SK-N-SH (cell line): ENCODE measurements at regions not wholly inside any gene's neighbourhood (a gene's known extent, or its start where the extent isn't known, plus 50 kb on each side); places are given as distances from the start of the nearest gene placed in this dataset.

ENCODE experiments used
- CTCF ChIA-PET: fragments of 300-600, 350-600 bp; formaldehyde crosslinking; extraction: SDS; loops from one replicate; lab custom pipeline; 2021; lab: Yijun Ruan, JAX
- POLR2A ChIA-PET: fragments of 350-600 bp; sonication (Branson Sonifier 250); formaldehyde crosslinking; extraction: SDS; loops from one replicate; lab custom pipeline; 2020; ENCODE audit warnings: antibody characterized with exemption, inconsistent platforms; lab: Yijun Ruan, JAX
- DNase-seq: peaks from one replicate; pipeline ENCODE4 v3.0.0; 2012
- H2AFZ ChIP-seq: fragments of 200-600 bp; sonication (generic); 2 replicates; pipeline ENCODE4 v1.8.1; 2016; ENCODE audit warnings: antibody characterized with exemption, mild to moderate bottlenecking, low read depth
- H3F3A ChIP-seq: fragments of 200-600 bp; sonication (generic); replicated peaks from 2 replicates; pipeline ENCODE3; 2016; ENCODE audit warnings: antibody characterized with exemption, mild to moderate bottlenecking; ENCODE audit not compliant: insufficient read depth
- H3K27ac ChIP-seq, 2 experiments: fragments of 200-500 bp in 1 of 2; fragments of 200-600 bp in 1 of 2; sonication (Bioruptor generic) in 1 of 2; sonication (generic), shearing (Covaris generic) in 1 of 2; 2 replicates each; pipeline versions ENCODE4 v1.5.1 to v1.6.1; 2014 to 2016; ENCODE audit warnings: low read depth in 2 of 2, inconsistent platforms in 1 of 2, low read length in 1 of 2, mild to moderate bottlenecking in 1 of 2, mixed read lengths in 1 of 2
- H3K27me3 ChIP-seq: fragments of 200-600 bp; sonication (generic), shearing (Covaris generic); 2 replicates; pipeline ENCODE4 v1.6.1; 2016; ENCODE audit warnings: mixed run types; ENCODE audit not compliant: insufficient read depth
- H3K36me3 ChIP-seq, 2 experiments: fragments of 200-500 bp in 1 of 2; fragments of 200-600 bp in 1 of 2; sonication (Bioruptor generic) in 1 of 2; sonication (generic) in 1 of 2; replicated peaks in 1 of 2; 2 replicates each; pipeline versions ENCODE3 to v1.5.1; 2014 to 2016; ENCODE audit warnings: low read length in 1 of 2, mild to moderate bottlenecking in 1 of 2; ENCODE audit not compliant: insufficient read depth in 2 of 2, control insufficient read depth in 1 of 2
- H3K4me1 ChIP-seq, 2 experiments: fragments of 200-500 bp in 1 of 2; fragments of 200-600 bp in 1 of 2; sonication (Bioruptor generic) in 1 of 2; sonication (generic), shearing (Covaris generic) in 1 of 2; 2 replicates each; pipeline versions ENCODE4 v1.5.1 to v1.6.1; 2014 to 2016; ENCODE audit warnings: low read depth in 1 of 2, low read length in 1 of 2, mixed run types in 1 of 2; ENCODE audit not compliant: insufficient read depth in 2 of 2, control insufficient read depth in 1 of 2
- H3K4me2 ChIP-seq: fragments of 200-600 bp; sonication (generic), shearing (Covaris generic); 2 replicates; pipeline ENCODE4 v1.6.1; 2017; ENCODE audit warnings: mixed run types
- H3K4me3 ChIP-seq, 2 experiments: fragments of 200-500 bp in 1 of 2; fragments of 200-600 bp in 1 of 2; sonication (Bioruptor generic) in 1 of 2; sonication (generic), shearing (Covaris generic) in 1 of 2; 2 replicates each; pipeline versions ENCODE4 v1.5.1 to v1.8.1; 2014 to 2016; ENCODE audit warnings: low read depth in 2 of 2, inconsistent platforms in 1 of 2, low read length in 1 of 2, mild to moderate bottlenecking in 1 of 2, mixed read lengths in 1 of 2, moderate library complexity in 1 of 2
- H3K79me2 ChIP-seq: fragments of 200-600 bp; sonication (generic); 2 replicates; pipeline ENCODE4 v1.8.1; 2017; ENCODE audit warnings: mild to moderate bottlenecking; ENCODE audit not compliant: insufficient read depth
- H3K9ac ChIP-seq: fragments of 200-600 bp; sonication (generic); 2 replicates; pipeline ENCODE4 v1.6.1; 2017; ENCODE audit warnings: mixed run types
- H3K9me2 ChIP-seq: fragments of 200-600 bp; sonication (generic); 2 replicates; pipeline ENCODE4 v1.6.1; 2017; ENCODE audit warnings: mixed run types
- H3K9me3 ChIP-seq: fragments of 200-600 bp; sonication (generic); 2 replicates; pipeline ENCODE4 v1.6.1; 2017; ENCODE audit warnings: mixed run types, mild to moderate bottlenecking, moderate library complexity
- H4K20me1 ChIP-seq: fragments of 200-600 bp; sonication (generic); 2 replicates; pipeline ENCODE4 v1.6.1; 2017; ENCODE audit warnings: mild to moderate bottlenecking, mixed run types; ENCODE audit not compliant: insufficient read depth
- CHD2 ChIP-seq: fragments of 150-350 bp; IDR thresholded peaks from 2 replicates; pipeline ENCODE4 v1.6.1; 2018; ENCODE audit warnings: low read length; ENCODE audit not compliant: partially characterized antibody
- ELF1 ChIP-seq: IDR thresholded peaks from 2 replicates; pipeline ENCODE4 v1.4.0; 2012
- EP300 ChIP-seq, 2 experiments: IDR thresholded peaks; 2 replicates each; pipeline versions ENCODE4 v1.4.0 to v1.6.1; 2012; ENCODE audit warnings: borderline replicate concordance in 1 of 2, low read depth in 1 of 2, low read length in 1 of 2
- EZH2phosphoT487 ChIP-seq: fragments of 200-600 bp; sonication (generic); IDR thresholded peaks from 2 replicates; pipeline ENCODE4 v1.6.1; 2017; ENCODE audit warnings: low read depth, mixed run types, mild to moderate bottlenecking, antibody characterized with exemption, moderate library complexity, borderline replicate concordance
- GABPA ChIP-seq: IDR thresholded peaks from 2 replicates; pipeline ENCODE4 v1.4.0; 2012; ENCODE audit warnings: low read depth, mild to moderate bottlenecking
- GATA2 ChIP-seq: sonication (generic); formaldehyde crosslinking; IDR thresholded peaks from 2 replicates; pipeline ENCODE4 v1.5.0; 2020; ENCODE audit warnings: mild to moderate bottlenecking, missing genetic modification reagents
- RAD21 ChIP-seq: IDR thresholded peaks from 2 replicates; pipeline ENCODE4 v1.6.1; 2012; ENCODE audit warnings: mild to moderate bottlenecking, low read length
- RCOR1 ChIP-seq: fragments of 150-350 bp; IDR thresholded peaks from 2 replicates; pipeline ENCODE4 v1.6.1; 2017; ENCODE audit warnings: antibody characterized with exemption, low read length
- REST ChIP-seq: IDR thresholded peaks from 2 replicates; pipeline ENCODE4 v1.6.1; 2012; ENCODE audit warnings: mild to moderate bottlenecking, low read depth, low read length, moderate library complexity
- RFX5 ChIP-seq: IDR thresholded peaks from 2 replicates; pipeline ENCODE4 v1.6.1; 2012; ENCODE audit warnings: mild to moderate bottlenecking, improper control_type of control experiment, low read length
- TCF12 ChIP-seq: IDR thresholded peaks from 2 replicates; pipeline ENCODE4 v1.4.0; 2012
- USF2 ChIP-seq: fragments of 150-350 bp; IDR thresholded peaks from 2 replicates; pipeline ENCODE4 v1.6.1; 2017; ENCODE audit warnings: antibody characterized with exemption, low read length, low read depth, borderline replicate concordance
- YY1 ChIP-seq: IDR thresholded peaks from 2 replicates; pipeline ENCODE4 v1.4.0; 2012; ENCODE audit warnings: low read depth, mild to moderate bottlenecking

- TF ChIP-seq REST (no peak), RFX5 (no peak)
Measured at GRCh38 chr17:70377654-70378053, 208.3 kb downstream of the KCNJ2 start (continued).

- H3K36me3 ChIP-seq: no peaks in the 10 kb centered on the region
- DNase-seq: peak; percentile 20
- H3K4me3 ChIP-seq: no peak overlapping the region
- no peak overlapping the region for H3K4me2 ChIP-seq
- no peaks in the 10 kb centered on the region for H3K27me3 ChIP-seq
- H3K9me3 ChIP-seq: no peaks in the 10 kb centered on the region
- no peaks in the 10 kb centered on the region for H3K79me2 ChIP-seq
- no peaks in the 10 kb centered on the region for H4K20me1 ChIP-seq
- peak overlapping the region in 1 of 2 experiments; percentile 71; a peak in 2 of 4 replicates for H3K27ac ChIP-seq
- no peak overlapping the region for H3K9ac ChIP-seq
- CTCF ChIA-PET: interaction anchor here (0.7 to 2.4 kb wide), 4 partner anchors 10 to 210 kb away, joined by 4 to 12 read pairs (median 6); no protein-coding TSS in a partner anchor
- TF ChIP-seq RCOR1 (peak; percentile 78), CHD2 (peak; percentile 52), GABPA (no peak), GATA2 (CRISPR knock-in tag) (peak; percentile 74), ELF1 (no peak), RAD21 (peak; percentile 16; the same call in 1 of the 2 replicates), EP300 (IDR thresholded peaks at IDR 0.05; ENCODE audit: borderline replicate concordance in 1 of 2, low read depth in 1 of 2, low read length in 1 of 2) (peak in 1 of 2 experiments; percentile 89; a peak in 2 of 4 replicates), EZH2phosphoT487 (no peak), YY1 (no peak), USF2 (no peak), TCF12 (peak; percentile 56)
- POLR2A ChIA-PET: no interaction called here
- H3K9me2 ChIP-seq: no peaks in the 10 kb centered on the region
- no peak overlapping the region for H2AFZ ChIP-seq
- H3F3A ChIP-seq: no peaks in the 10 kb centered on the region
- H3K4me1 ChIP-seq: peaks cover 0 to 20% of the 10 kb centered on the region in 2 experiments; a peak in 2 of 4 replicates
Measured at GRCh38 chr17:70378076-70378475, 208.7 kb downstream of the KCNJ2 start.
